GM23338 (cell line): ENCODE measurements at regions not wholly inside any gene's neighbourhood (a gene's known extent, or its start where the extent isn't known, plus 50 kb on each side); places are given as distances from the start of the nearest gene placed in this dataset.

ENCODE experiments used
- ATAC-seq: fragments of 200-7000 bp; cut with Tn5 transposase; 3 replicates; pipeline ENCODE4 v1.9.1; 2020
- DNase-seq: peaks from one replicate; pipeline ENCODE4 v3.0.0-alpha.2; 2015; ENCODE audit warnings: low spot score
- H2AFZ ChIP-seq: fragments of 200-600 bp; sonication (generic); 2 replicates; pipeline ENCODE4 v1.8.0; 2016; ENCODE audit warnings: antibody characterized with exemption, mild to moderate bottlenecking, moderate library complexity
- H3F3A ChIP-seq: fragments of 200-600 bp; sonication (generic); replicated peaks from 2 replicates; pipeline ENCODE4 v1.8.0; 2017; ENCODE audit warnings: antibody characterized with exemption, mixed run types, low read depth
- H3K27ac ChIP-seq: fragments of 200-600 bp; sonication (generic); 2 replicates; pipeline ENCODE4 v1.6.1; 2016; ENCODE audit warnings: low read depth
- H3K27me3 ChIP-seq: fragments of 200-600 bp; sonication (generic); 2 replicates; pipeline ENCODE4 v1.8.0; 2016; ENCODE audit warnings: mild to moderate bottlenecking, mixed run types, moderate library complexity; ENCODE audit not compliant: insufficient read depth
- H3K36me3 ChIP-seq: fragments of 200-600 bp; sonication (generic); 2 replicates; pipeline ENCODE4 v1.8.0; 2016; ENCODE audit warnings: mild to moderate bottlenecking; ENCODE audit not compliant: insufficient read depth
- H3K4me1 ChIP-seq: fragments of 200-600 bp; sonication (generic); 2 replicates; pipeline ENCODE4 v1.8.0; 2016; ENCODE audit warnings: mild to moderate bottlenecking, moderate library complexity; ENCODE audit not compliant: insufficient read depth
- H3K4me2 ChIP-seq: fragments of 200-600 bp; sonication (generic); 2 replicates; pipeline ENCODE4 v1.7.1; 2017; ENCODE audit warnings: mixed run types
- H3K4me3 ChIP-seq: fragments of 200-600 bp; sonication (generic); 2 replicates; pipeline ENCODE4 v1.6.1; 2016; ENCODE audit warnings: mixed run types
- H3K79me2 ChIP-seq: fragments of 200-600 bp; sonication (generic); replicated peaks from 2 replicates; pipeline ENCODE4 v1.8.0; 2017; ENCODE audit warnings: mild to moderate bottlenecking; ENCODE audit not compliant: insufficient read depth
- H3K9me2 ChIP-seq: fragments of 200-600 bp; sonication (generic); 2 replicates; pipeline ENCODE4 v1.8.0; 2017; ENCODE audit not compliant: insufficient read depth
- H4K20me1 ChIP-seq: fragments of 200-600 bp; sonication (generic); replicated peaks from 2 replicates; pipeline ENCODE4 v1.8.0; 2017; ENCODE audit warnings: mild to moderate bottlenecking; ENCODE audit not compliant: insufficient read depth
- H3K27ac Mint-ChIP-seq: 2 replicates; pipeline ENCODE4 v1.8.0; 2020; ENCODE audit warnings: inconsistent platforms, mild to moderate bottlenecking, moderate library complexity, mixed read lengths
- H3K27me3 Mint-ChIP-seq: 3 replicates; pipeline ENCODE4 v1.8.0; 2022; ENCODE audit warnings: low read depth, mild to moderate bottlenecking, moderate library complexity, mixed read lengths, inconsistent platforms; ENCODE audit not compliant: insufficient read depth, poor library complexity
- H3K36me3 Mint-ChIP-seq: 3 replicates; pipeline ENCODE4 v1.8.0; 2021; ENCODE audit warnings: low read depth, mild to moderate bottlenecking, inconsistent platforms, moderate library complexity, mixed read lengths
- H3K4me1 Mint-ChIP-seq: 3 replicates; pipeline ENCODE4 v1.8.0; 2020; ENCODE audit warnings: mild to moderate bottlenecking, inconsistent platforms, mixed read lengths
- H3K4me3 Mint-ChIP-seq: 3 replicates; pipeline ENCODE4 v1.8.0; 2021; ENCODE audit warnings: moderate library complexity, mild to moderate bottlenecking, inconsistent platforms, mixed read lengths
- H3K9me3 Mint-ChIP-seq: 3 replicates; pipeline ENCODE4 v1.8.0; 2020; ENCODE audit warnings: moderate library complexity, mild to moderate bottlenecking, inconsistent platforms, mixed read lengths
- CREB1 ChIP-seq: fragments of 250-450 bp; sonication (Bioruptor Pico); IDR thresholded peaks from 2 replicates; pipeline ENCODE4 v1.5.0; 2020; ENCODE audit warnings: low read depth, mild to moderate bottlenecking, moderate library complexity
- EZH2 ChIP-seq: fragments of 200-600 bp; sonication (generic); IDR thresholded peaks from one replicate; pipeline ENCODE4 v1.8.0; 2017; ENCODE audit warnings: antibody characterized with exemption, mild to moderate bottlenecking, low read depth; ENCODE audit not compliant: unreplicated experiment
- EZH2phosphoT487 ChIP-seq: fragments of 200-600 bp; sonication (generic); IDR thresholded peaks from one replicate; pipeline ENCODE4 v1.8.1; 2018; ENCODE audit warnings: antibody characterized with exemption; ENCODE audit not compliant: unreplicated experiment
- JUNB ChIP-seq: IDR thresholded peaks from one replicate; pipeline ENCODE4 v1.6.1; 2016; ENCODE audit warnings: antibody characterized with exemption; ENCODE audit not compliant: unreplicated experiment
- POLR2AphosphoS5 ChIP-seq: IDR thresholded peaks from 2 replicates; pipeline ENCODE4 v1.6.1; 2016; ENCODE audit warnings: antibody characterized with exemption, low read depth
- ZNF331 ChIP-seq: fragments of 250-450 bp; sonication (Bioruptor Pico); IDR thresholded peaks from 2 replicates; pipeline ENCODE4 v1.5.0; 2020; ENCODE audit warnings: low read depth, mild to moderate bottlenecking, moderate library complexity
- TF ChIP-seq, protein P1 (sequence below): fragments of 250-450 bp; sonication (Bioruptor Pico); IDR thresholded peaks from 2 replicates; pipeline ENCODE4 v1.5.0; 2020; ENCODE audit warnings: mild to moderate bottlenecking, moderate library complexity
- TF ChIP-seq, protein P2 (sequence below), 2 experiments: fragments of 200-600 bp in 1 of 2; sonication (generic) in 1 of 2; conservative IDR thresholded peaks; 2 replicates each; pipeline versions ENCODE4 v1.5.1 to v1.6.1; 2016 to 2017; ENCODE audit warnings: antibody characterized with exemption in 2 of 2, low read depth in 2 of 2, mild to moderate bottlenecking in 2 of 2, moderate library complexity in 1 of 2
- TF ChIP-seq, protein P3 (sequence below): IDR thresholded peaks from one replicate; pipeline ENCODE4 v1.6.1; 2018; ENCODE audit warnings: antibody characterized with exemption; ENCODE audit not compliant: unreplicated experiment

DNA sequence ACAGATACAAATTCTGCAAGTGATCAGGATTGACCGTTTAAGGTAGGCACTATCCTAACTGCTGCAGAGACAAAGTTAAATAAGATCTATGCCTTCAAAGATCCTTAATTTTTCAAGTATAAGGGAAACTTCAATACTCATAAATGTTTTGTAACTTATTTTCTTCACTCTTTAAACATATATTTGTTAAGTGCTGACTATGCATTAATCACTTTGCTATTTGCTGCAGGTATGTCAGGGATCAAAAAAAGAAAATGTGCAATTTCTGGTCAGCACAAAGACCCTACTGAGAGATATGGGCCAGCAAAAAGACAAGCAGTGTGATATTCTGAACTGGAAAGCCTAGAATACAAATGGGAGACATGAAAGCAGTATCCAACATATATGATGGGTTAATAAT lies 756.1 kb upstream of the PCDH9 start:
- Histone ChIP-seq H2AFZ (peak overlapping the region; percentile 64; the same call in 1 of the 2 replicates), H3K27me3 (no peaks in the 10 kb centered on the region), H3K4me2 (no peak overlapping the region), H3K79me2 (no peaks in the 10 kb centered on the region), H3K4me1 (no peaks in the 10 kb centered on the region), H3F3A (no peaks in the 10 kb centered on the region), H3K4me3 (no peak overlapping the region), H3K27ac (no peak overlapping the region), H3K36me3 (no peaks in the 10 kb centered on the region), H4K20me1 (no peaks in the 10 kb centered on the region), H3K9me2 (no peaks in the 10 kb centered on the region)
- Mint-ChIP-seq H3K4me1 (no peaks in the 10 kb centered on the region; the same call in 2 of the 3 replicates), H3K27me3 (peaks cover 3% of the 10 kb centered on the region), H3K9me3 (0 out of 3 replicates have a peak, but pooled peaks cover 3% of the 10 kb centered on the region), H3K36me3 (no peaks in the 10 kb centered on the region; the same call in 2 of the 3 replicates), H3K4me3 (no peak overlapping the region), H3K27ac (no peak overlapping the region)
- ATAC-seq (no peak), DNase-seq (no peak)
- TF ChIP-seq ZNF331 (CRISPR knock-in tag): no peak
- TF ChIP-seq EZH2phosphoT487: no peak
- TF ChIP-seq JUNB: no peak
- TF ChIP-seq, protein P1, sequence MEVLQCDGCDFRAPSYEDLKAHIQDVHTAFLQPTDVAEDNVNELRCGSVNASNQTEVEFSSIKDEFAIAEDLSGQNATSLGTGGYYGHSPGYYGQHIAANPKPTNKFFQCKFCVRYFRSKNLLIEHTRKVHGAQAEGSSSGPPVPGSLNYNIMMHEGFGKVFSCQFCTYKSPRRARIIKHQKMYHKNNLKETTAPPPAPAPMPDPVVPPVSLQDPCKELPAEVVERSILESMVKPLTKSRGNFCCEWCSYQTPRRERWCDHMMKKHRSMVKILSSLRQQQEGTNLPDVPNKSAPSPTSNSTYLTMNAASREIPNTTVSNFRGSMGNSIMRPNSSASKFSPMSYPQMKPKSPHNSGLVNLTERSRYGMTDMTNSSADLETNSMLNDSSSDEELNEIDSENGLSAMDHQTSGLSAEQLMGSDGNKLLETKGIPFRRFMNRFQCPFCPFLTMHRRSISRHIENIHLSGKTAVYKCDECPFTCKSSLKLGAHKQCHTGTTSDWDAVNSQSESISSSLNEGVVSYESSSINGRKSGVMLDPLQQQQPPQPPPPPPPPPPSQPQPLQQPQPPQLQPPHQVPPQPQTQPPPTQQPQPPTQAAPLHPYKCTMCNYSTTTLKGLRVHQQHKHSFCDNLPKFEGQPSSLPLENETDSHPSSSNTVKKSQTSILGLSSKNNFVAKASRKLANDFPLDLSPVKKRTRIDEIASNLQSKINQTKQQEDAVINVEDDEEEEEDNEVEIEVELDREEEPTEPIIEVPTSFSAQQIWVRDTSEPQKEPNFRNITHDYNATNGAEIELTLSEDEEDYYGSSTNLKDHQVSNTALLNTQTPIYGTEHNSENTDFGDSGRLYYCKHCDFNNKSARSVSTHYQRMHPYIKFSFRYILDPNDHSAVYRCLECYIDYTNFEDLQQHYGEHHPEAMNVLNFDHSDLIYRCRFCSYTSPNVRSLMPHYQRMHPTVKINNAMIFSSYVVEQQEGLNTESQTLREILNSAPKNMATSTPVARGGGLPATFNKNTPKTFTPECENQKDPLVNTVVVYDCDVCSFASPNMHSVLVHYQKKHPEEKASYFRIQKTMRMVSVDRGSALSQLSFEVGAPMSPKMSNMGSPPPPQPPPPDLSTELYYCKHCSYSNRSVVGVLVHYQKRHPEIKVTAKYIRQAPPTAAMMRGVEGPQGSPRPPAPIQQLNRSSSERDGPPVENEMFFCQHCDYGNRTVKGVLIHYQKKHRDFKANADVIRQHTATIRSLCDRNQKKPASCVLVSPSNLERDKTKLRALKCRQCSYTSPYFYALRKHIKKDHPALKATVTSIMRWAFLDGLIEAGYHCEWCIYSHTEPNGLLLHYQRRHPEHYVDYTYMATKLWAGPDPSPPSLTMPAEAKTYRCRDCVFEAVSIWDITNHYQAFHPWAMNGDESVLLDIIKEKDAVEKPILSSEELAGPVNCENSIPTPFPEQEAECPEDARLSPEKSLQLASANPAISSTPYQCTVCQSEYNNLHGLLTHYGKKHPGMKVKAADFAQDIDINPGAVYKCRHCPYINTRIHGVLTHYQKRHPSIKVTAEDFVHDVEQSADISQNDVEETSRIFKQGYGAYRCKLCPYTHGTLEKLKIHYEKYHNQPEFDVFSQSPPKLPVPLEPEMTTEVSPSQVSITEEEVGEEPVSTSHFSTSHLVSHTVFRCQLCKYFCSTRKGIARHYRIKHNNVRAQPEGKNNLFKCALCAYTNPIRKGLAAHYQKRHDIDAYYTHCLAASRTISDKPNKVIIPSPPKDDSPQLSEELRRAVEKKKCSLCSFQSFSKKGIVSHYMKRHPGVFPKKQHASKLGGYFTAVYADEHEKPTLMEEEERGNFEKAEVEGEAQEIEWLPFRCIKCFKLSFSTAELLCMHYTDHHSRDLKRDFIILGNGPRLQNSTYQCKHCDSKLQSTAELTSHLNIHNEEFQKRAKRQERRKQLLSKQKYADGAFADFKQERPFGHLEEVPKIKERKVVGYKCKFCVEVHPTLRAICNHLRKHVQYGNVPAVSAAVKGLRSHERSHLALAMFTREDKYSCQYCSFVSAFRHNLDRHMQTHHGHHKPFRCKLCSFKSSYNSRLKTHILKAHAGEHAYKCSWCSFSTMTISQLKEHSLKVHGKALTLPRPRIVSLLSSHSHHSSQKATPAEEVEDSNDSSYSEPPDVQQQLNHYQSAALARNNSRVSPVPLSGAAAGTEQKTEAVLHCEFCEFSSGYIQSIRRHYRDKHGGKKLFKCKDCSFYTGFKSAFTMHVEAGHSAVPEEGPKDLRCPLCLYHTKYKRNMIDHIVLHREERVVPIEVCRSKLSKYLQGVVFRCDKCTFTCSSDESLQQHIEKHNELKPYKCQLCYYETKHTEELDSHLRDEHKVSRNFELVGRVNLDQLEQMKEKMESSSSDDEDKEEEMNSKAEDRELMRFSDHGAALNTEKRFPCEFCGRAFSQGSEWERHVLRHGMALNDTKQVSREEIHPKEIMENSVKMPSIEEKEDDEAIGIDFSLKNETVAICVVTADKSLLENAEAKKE (CRISPR knock-in tag): no peak
- TF ChIP-seq, protein P2, sequence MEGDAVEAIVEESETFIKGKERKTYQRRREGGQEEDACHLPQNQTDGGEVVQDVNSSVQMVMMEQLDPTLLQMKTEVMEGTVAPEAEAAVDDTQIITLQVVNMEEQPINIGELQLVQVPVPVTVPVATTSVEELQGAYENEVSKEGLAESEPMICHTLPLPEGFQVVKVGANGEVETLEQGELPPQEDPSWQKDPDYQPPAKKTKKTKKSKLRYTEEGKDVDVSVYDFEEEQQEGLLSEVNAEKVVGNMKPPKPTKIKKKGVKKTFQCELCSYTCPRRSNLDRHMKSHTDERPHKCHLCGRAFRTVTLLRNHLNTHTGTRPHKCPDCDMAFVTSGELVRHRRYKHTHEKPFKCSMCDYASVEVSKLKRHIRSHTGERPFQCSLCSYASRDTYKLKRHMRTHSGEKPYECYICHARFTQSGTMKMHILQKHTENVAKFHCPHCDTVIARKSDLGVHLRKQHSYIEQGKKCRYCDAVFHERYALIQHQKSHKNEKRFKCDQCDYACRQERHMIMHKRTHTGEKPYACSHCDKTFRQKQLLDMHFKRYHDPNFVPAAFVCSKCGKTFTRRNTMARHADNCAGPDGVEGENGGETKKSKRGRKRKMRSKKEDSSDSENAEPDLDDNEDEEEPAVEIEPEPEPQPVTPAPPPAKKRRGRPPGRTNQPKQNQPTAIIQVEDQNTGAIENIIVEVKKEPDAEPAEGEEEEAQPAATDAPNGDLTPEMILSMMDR (conservative IDR thresholded peaks at IDR 0.05; ENCODE audit: low read depth in 2 of 2): no peak
- TF ChIP-seq, protein P3, sequence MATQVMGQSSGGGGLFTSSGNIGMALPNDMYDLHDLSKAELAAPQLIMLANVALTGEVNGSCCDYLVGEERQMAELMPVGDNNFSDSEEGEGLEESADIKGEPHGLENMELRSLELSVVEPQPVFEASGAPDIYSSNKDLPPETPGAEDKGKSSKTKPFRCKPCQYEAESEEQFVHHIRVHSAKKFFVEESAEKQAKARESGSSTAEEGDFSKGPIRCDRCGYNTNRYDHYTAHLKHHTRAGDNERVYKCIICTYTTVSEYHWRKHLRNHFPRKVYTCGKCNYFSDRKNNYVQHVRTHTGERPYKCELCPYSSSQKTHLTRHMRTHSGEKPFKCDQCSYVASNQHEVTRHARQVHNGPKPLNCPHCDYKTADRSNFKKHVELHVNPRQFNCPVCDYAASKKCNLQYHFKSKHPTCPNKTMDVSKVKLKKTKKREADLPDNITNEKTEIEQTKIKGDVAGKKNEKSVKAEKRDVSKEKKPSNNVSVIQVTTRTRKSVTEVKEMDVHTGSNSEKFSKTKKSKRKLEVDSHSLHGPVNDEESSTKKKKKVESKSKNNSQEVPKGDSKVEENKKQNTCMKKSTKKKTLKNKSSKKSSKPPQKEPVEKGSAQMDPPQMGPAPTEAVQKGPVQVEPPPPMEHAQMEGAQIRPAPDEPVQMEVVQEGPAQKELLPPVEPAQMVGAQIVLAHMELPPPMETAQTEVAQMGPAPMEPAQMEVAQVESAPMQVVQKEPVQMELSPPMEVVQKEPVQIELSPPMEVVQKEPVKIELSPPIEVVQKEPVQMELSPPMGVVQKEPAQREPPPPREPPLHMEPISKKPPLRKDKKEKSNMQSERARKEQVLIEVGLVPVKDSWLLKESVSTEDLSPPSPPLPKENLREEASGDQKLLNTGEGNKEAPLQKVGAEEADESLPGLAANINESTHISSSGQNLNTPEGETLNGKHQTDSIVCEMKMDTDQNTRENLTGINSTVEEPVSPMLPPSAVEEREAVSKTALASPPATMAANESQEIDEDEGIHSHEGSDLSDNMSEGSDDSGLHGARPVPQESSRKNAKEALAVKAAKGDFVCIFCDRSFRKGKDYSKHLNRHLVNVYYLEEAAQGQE: no peak
- TF ChIP-seq POLR2AphosphoS5: no peak
- no peak for TF ChIP-seq EZH2
- no peak for TF ChIP-seq CREB1 (CRISPR knock-in tag)
